22Rv1 (cell line): ENCODE measurements at regions not wholly inside any gene's neighbourhood (a gene's known extent, or its start where the extent isn't known, plus 50 kb on each side); places are given as distances from the start of the nearest gene placed in this dataset.
"Not testable (repeated sequence)": the region's sequence is repeated elsewhere in the genome, so short reads cannot be mapped to it uniquely, and the experiment has no call there.

Experiments
- H3K27ac ChIP-seq: fragments of 450-650 bp; 2 replicates; pipeline ENCODE4 v1.5.1; 2017
- CTCF ChIP-seq: fragments of 450-650 bp; IDR thresholded peaks from 2 replicates; pipeline ENCODE4 v1.5.1; 2017; ENCODE audit warnings: mild to moderate bottlenecking
- ZFX ChIP-seq: fragments of 450-650 bp; IDR thresholded peaks from 2 replicates; pipeline ENCODE4 v1.6.1; 2017; ENCODE audit warnings: antibody characterized with exemption, borderline replicate concordance

DNA sequence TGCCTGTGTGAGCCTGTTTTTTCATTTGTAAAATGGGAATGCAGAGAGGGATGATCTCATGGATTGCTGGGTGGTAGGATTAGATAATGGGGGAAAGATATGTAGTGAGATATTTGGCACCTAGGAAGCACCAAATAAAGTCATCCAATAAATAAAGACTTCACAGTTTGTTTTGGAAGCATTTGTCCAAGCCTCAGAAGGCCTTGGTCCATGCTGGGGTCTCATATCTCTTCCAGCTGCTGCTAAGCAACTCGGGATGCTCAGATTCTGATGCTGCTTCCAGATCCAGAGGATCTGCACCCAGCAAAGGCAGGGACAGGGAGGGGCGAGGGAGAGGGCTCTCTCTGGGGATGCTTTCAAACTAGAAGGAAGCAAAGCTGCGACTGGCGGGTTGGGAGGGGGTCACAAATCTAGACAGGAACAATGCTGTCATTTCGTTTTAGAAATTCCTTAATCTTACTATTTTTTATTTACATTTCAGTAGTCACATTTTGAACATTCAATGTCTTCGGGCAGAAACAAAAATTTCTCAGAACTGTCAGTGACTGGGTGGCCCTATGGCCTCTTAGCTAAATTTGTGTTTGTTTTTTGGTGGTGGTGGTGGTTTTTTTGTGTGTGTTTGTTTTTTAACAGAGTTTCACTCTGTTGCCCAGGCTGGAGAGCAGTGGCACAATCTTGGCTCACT lies 114.9 kb upstream of the CDH5 start:
- TF ChIP-seq CTCF (no peak), ZFX (no peak)
- H3K27ac ChIP-seq, result no peak overlapping the region

- no peak overlapping the region for H3K27ac ChIP-seq
- TF ChIP-seq ZFX (no peak), CTCF (no peak)
Observed at GRCh38 chr16:66250686-66251431, 115.6 kb upstream of the CDH5 start.

DNA sequence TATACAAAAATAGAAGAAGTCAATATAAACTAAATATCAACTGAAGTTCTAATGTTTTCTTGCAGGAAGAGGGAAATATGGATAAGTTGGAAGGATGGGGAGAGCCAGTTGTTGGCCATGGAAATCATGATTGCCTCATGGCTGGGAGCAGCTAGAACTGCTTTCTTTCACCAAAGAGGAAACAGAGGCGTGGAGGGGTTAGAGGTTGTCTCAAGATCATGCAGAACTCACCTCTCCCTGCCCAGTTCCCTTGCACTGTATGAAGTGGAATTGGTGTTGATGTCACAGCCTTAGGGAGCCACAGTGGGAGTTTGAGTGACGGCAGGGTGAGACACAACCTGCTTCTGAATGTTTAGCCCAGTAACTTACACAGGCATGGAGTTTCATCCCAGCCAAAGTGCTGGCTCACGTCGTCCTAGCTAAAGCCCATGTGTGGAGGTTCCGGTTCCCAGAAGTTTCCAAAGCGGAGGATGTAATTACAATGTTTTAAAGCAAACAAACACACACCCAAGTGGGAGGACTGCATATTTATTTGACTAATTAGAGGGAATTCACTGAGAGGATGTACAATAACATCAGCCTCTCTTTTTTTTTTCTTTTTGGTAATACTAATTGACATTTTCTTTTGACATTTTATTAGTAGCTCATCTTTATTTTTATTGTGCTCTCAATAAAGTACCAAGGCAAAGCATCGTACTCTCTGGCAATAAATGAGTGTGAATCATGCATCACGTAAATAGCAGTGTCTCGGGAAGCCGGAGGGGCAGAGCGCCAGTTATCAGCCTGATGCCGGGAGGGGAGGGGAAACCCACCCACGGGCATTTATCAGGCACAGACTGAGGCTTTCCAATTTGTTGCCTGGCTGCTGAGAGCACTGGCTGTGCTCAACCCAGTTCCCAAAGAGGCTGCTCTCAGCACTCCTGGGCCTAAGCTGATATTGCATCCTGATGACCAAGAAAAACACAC lies 118.7 kb upstream of the CDH5 start:
- H3K27ac ChIP-seq, result no peak overlapping the region
- no peak for TF ChIP-seq CTCF
- TF ChIP-seq ZFX, result no peak

DNA sequence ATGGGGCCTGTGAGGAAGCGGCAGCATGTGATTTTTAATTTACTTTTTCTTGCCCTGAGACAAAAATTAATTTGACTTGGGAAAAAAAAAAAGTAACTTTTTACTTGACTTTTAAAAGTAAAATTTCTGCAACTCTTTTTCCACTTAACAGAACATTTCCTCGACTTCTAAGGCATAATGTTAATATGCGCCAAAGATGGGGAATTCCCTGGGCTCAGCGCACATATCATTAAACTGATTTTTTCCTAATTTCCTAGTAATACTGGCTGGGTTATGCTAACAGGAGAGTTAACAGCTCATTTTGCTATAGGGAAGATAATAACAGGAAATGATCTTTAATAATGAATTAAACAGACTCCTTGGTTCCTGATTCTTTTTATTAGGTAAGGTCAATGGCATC lies 120.6 kb upstream of the CDH5 start:
- TF ChIP-seq CTCF, result no peak
- TF ChIP-seq ZFX, result no peak
- no peak overlapping the region for H3K27ac ChIP-seq

DNA sequence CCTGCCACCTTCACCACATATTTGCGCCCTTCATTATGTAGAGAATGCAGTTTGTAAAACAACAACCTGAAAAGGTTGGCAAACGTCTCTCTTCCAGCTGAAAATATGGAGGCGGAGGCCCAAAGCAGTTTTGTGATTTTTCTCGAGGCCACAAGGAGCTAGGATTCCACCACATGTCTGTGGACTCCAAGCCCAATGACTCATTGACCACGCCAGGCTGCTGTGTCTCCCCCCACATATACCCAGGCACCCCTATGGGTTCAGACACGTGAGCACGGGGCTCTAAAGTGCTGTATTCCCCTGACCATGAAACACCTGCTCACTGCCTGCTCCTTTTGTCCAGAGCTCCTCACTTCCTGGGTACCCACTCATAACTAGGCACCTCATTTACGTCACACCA lies 121.4 kb upstream of the CDH5 start:
- no peak for TF ChIP-seq CTCF

GRCh38 chr16:66242672-66243071 lies 123.8 kb upstream of the CDH5 start:
- TF ChIP-seq CTCF (no peak), ZFX (no peak)
- no peak overlapping the region for H3K27ac ChIP-seq

More for the DNA sequence above, 121.4 kb upstream of the CDH5 start:
- H3K27ac ChIP-seq, result no peak overlapping the region

DNA sequence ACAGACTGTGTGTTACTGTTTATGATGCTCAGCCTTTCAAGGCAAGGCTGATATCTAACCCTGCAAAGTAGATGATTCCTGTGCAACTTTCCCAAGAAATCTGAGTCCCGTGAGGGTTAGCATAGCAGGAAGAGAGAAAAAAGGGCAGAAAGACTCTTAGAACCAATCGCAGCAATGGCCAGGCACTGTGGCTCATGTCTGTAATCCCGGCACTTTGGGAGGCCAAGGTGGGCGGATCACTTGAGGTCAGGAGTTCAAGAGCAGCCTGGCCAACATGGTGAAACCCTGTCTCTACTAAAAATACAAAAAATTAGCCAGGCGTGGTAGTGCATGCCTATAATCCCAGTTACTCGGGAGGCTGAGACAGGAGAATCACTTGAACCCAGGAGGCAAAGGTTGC lies 124.3 kb upstream of the CDH5 start:
- H3K27ac ChIP-seq, result not testable (repeated sequence)
